Activated CD8-positive, alpha-beta memory T cell treated with anti-CD3 and anti-CD28 coated beads, Interleukin-2, amount 50 U/mL, for 4 hours (primary cell): ENCODE measurements at regions not wholly inside any gene's neighbourhood (a gene's known extent, or its start where the extent isn't known, plus 50 kb on each side); places are given as distances from the start of the nearest gene placed in this dataset.
"Not testable (repeated sequence)": the region's sequence is repeated elsewhere in the genome, so short reads cannot be mapped to it uniquely, and the experiment has no call there.

Experiments used
- DNase-seq: peaks from one replicate; pipeline ENCODE4 v3.0.0-alpha.2; 2020

DNA sequence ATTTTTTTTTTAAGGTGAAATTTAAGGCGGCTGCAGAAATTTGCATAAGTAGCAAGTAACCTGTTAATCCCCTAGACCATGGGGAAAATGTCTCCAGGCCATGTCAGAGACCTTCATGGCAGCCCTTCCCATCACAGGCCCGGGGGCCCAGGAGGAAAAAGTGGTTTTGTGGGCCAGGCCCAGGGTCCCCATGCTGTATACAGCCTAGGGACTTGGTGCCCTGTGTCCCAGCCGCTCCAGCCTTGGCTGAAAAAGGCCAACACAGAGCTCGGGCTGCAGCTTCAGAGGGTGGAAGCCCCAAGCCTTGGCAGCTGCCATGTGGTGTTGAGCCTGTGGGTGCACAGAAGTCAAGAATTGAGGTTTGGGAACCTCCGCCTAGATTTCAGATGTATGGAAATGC is 218.3 kb downstream of the KCNRG start:
- not testable (repeated sequence) for DNase-seq

DNA sequence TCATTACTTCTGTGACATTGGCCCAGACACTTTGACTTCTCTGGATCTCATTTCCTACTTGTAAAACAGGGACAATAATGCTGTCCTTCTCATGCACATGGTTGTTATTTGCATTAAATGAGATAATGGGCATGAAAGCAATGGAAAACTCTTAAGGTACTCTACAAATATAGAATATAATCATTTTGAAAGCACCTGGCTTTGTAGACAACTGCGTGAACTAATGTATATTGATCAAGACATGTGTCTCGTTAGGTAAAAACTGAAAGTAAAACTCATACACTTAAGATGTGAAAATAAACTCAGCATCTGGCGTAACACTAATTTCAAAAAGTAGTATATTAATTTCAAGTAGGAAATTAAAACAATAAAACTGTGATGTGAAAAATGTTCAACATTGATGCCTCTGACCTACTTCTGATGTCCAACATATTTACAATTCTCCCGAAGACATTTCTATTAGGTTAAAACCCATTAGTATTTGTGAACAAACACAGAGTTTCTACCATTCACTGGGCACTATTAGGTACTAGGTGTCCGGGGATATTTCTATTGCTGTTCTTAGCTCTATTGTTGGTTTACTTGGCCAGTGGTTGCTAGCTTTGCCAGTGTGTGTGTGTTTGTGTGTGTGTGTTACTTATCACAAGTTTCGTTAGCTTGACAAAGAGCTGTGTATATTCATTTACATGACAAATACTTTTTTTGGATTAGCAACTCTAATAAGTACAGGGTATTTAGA is 220.5 kb downstream of the KCNRG start:
- no peak for DNase-seq

DNA sequence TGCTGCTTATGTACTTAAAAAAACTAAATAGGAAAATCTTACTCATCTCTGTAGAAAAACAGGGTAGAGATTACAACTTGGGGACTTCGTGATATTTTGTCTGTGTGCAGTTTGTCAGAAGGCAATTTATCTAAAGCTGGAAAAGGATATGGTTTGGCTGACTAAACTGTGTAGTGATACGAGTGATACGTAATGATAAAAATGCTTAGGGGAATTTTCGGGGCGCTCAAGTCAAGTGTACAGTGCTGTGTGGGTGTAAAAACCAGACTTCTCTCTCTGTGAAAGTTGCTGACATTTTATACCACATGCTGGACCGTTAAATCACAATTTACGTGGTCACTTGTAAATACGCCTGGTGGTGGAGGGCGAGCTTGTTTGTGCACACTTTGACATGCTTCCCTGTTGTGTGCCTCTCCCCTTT is 221.7 kb downstream of the KCNRG start:
- no peak for DNase-seq

DNA sequence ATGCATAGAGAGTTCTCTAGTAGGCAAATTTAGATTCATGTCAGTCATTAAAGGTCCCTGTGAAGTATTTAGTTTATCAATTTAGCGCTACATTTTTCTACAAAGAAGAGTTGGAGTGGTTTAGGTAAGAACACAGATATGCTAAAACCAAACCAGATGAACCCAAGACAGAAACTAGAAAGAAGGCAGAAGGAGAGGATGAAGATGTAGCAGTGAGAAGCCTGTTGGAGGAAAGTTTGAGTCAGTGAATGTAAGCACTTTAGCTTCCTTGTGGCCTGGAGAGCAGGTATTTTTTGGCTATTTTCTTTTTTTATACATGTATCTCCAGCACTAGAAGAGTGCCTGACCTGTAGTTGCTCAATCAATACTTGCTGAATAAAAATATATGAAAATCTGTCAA is 223.7 kb downstream of the KCNRG start:
- no peak for DNase-seq

DNA sequence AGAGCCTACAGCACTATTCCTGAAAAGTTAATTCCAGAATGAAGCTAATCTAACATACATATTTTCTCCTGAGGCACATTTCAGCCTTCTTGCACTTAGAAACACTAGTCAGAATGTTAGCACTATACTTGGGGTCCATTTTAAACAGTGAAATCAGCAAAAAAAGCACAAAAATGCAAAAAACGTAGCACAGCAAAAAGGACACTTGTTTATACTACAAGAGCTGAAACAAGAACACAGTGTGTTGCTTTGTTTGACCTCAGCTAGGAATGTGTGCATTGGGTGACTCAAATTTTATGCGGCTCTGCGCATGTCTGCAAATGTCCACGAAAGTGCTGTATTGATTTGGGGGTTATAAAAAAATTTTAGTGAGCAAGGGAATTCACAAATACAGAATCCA is 226.2 kb downstream of the KCNRG start:
- no peak for DNase-seq

DNA sequence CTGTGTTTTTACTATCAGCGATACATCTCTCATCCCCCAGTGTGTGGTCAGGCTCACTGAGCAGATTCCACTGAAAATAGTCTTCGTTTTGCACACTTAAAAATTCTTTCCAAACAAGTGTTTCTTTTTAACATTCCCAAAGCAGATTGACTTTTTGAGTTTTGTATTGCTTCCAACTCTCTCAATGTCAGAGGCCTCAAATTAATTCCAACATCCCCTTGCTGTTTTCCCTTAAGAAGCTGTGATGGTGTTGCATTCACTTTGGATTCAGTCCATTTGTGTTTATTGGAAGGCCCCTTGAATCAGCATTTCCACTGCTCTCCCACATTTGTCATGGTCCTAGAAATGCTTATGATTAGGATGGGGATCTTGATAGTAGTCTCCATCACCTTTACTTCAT is 228.7 kb downstream of the KCNRG start:
- no peak for DNase-seq

DNA sequence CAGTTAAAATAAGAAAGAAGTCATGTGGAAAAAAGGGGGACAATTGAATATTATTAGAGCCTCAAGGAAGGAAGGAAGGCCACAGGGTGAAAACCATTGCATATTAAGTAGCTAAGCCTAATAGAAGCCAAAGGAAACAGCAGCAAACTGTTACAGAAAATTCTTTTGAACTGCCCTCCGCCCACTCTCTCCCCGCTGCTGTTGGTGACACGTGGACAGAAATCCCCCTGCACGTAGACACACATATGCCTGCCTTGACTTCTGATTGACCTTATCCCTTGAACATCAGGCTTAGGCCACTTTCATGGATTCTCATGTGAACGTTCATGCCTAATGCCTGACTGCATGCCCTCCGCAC is 229.1 kb downstream of the KCNRG start:
- no peak for DNase-seq

DNA sequence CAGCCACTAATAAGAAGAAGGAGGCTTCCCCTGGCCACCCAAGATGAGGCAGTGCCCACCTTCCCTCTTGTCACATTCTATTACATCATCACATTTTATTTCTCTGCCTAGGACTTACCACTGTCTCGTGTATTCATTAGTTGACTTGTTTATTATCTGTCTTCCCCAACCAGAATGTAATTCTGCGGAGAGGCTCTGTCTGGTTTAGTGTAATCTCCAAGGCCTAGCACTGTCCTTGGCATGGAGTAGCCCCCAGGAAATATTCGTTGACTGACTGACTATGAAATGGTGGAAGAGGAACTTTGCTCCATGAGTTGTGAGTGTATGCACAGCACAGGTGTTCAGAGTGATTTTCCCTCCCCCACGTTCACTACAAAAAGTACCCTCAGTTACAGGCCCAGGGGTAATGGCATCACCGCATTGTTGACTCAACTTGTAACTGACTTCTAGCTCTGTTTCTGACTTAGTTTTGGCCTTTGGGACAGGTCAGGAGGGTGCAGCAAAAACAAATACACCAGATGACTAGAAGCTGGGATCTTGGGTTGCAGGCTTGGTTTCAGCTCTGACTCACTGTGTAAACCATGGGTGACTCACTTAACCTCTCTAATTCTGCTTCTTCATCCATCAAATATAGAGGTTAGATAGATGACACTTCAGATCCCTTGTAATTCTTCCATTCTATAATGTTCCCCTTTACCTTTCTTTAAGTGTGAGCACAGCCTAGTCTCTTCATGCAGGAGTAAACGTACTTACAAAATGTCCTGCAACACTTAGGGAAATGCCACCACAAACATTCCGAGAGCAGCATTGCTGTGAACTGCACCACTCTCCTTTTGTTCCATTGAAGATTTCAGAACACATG is 229.7 kb downstream of the KCNRG start:
- DNase-seq = peak; percentile 32

DNA sequence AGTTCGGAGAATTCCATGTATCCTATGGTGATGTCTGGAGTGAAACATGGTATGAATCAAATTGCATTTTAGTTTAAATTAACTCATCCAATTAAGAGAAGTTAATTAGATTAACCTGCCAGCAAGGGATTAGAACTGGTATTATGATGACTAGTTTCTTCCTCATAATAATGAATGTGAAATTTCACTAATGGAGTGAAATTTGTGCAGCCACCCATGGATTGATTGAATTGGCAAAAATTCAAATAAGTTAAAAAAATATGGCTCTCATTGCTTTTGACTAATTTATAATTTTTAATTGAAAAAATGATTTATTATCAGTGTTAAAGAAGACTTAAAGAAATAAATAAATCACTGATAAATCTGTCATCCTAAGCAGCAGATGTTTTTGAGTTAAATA is 232.0 kb downstream of the KCNRG start:
- DNase-seq = no peak

DNA sequence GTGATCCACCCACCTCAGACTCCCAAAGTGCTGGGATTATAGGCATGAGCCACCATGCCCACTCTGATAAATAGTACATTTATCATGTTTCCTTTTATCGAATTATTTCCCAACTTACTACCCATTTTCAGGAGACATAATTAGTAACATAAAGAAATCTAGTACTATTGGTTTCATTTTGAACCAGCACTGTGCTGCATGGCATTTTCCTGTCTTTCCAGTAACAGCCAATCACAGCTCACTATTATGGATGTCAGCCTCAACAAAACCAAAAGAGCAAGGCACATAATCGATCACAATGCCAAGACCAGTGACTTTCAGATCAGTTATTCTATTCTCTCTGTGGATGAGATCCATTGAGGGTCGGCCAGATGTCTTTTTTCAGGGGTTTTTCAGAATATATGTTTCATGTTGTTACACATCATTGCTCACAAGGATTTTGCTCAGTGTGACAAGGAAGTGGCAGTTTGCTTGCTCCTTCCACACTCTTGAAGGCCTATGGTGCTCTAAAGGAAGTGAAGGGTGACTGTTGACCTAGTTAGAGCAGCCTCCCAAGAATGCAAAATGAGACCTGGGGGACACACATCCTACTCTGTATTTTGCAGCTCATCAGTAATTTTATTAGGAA is 233.4 kb downstream of the KCNRG start:
- no peak for DNase-seq

DNA sequence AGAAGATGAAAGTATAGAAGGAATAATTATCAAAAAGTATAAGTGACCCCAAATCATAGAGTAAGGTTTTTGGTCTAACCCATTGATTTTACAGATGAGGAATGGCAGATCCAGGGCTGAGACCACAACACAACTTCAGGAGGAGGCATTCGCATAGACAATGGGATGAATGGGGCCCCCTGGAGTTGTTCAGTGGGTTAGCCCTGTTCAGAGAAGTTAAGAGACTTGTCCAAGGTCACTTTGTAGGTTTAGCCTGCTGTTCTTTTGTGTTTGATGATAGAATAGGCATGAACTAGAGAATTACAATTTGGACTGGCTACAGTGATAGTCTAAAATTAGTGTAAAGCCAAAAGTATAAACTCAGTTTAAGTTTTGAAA is 233.9 kb downstream of the KCNRG start:
- DNase-seq = no peak

DNA sequence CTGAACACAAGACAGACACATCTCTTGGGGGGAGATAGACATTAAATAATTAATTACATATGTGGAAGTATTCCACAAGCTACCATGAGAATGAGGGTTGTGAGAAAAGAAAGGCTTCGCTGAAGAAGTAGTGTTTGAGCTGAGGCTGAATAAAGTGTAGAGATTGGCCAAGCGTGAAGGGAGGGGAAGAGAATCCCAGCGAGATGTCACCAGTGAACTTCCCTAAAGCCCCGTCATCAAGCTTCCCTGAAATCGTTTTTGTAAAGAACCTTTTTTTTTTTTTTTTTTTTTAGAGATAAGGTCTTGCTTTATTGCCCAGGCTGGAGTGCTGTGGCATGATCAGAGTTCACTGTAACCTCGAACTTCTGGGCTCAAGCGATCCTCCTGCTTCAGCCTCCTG is 235.2 kb downstream of the KCNRG start:
- no peak for DNase-seq

DNA sequence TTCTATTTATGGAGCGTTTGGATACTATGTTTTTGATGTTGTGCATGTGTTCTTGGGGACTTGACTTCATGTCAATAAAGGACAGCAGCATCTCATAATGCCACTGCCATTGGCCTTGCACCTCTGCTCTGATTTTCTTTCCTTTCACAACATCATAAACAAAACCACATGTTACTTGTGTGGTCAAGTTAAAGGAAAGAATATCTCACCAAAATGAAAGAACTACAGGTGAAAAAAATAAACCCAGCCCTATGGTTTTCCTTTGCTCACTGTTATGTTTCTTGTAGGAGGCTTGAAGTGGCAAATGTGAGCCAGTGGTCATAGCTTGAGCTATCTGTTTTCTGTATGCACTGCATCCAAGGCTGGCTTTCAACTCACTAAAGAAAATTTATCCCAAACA is 240.4 kb downstream of the KCNRG start:
- DNase-seq = no peak

DNA sequence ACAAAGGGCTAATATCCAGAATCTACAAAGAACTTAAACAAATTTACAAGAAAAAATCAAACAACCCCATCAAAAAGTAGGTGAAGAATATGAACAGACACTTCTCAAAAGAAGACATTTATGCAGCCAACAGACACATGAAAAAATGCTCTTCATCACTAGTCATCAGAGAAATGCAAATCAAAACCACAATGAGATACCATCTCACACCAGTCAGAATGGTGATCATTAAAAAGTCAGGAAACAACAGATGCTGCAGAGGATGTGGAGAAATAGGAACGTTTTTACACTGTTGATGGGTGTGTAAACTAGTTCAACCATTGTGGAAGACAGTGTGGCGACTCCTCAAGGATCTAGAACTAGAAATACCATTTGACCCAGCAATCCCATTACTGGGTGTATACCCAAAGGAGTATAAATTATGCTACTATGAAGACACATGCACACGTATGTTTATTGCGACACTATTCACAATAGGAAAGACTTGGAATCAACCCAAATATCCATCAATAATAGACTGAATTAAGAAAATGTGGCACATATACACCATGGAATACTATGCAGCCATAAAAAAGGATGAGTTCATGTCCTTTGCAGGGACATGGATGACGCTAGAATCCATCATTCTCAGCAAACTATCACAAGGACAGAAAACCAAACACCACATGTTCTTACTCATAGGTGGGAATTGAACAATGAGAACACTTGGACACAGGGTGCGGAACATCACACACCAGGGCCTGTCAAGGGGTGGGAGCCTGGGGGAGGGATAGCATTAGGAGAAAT is 241.5 kb downstream of the KCNRG start:
- not testable (repeated sequence) for DNase-seq

DNA sequence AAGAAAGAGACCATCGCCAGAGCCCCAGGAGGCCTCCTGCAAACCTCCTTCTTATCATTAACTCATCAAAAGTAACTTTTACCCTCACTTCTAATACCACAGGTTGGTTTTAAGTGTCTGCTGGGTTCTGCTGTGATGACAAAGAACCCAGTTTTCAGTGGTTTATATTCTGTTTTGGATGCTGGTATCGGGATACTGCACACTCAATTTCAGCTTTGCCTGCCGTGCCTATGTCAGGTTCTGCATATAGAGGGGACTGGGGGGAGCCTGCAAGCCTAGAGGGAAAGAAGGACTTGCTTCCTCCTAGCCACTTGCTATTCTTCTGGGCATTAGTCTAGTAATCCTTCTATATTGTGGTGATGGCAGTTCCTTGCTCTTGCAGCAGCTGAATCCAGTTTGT is 242.4 kb downstream of the KCNRG start:
- no peak for DNase-seq

DNA sequence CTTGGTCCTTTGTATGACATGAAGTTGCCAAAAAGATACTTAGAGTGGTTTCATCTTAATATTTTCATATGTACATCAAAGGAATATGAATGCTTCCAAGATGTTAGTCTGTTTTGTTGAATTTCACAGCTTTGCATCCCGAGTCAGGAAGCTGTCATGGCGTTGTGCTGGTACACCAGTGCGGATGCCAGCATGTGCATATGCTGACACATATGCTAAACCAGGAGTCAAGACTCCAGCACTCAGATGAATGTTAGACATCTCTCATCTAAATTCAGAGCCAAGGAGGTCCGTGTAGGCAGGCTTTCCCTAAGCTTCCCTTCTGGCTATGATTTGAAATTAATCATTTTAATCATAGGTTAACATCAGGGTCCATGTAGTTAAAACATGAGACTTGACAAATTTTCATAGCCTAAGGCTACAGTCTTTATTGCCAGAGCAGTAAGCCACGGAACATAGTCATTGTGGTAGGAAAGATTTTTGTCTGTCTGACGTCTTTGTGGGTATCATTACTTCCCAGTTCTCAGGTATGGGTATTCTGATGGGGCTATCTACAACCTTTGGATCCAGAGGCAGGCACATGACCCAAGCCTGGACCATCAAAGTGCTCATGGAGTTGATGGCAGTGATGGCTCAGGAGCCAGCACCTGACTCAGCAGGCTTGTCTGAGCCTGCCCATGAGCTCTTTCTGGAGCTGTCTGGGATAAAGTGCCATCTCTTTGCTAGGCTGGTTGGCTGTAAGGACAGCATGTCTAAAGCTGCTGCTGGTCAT is 246.1 kb downstream of the KCNRG start:
- no peak for DNase-seq

DNA sequence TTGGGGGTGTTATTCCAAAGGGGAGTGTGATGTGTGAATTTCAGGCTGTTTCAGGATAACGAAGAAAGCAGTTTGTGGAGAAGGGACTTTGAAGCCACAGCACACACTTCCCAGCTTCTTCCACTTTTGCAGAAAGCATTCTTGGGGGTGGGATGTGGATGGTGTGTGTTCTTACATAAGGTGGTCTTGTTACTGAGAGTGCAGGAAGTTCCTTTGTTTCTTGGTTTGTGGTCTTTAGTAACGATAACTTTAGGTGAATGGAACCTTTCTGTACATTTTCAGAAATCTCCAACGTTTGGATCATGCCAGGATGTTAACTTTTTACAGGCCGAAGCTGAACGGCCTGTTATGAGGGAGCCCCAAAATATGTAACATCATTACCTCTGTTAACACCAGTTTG is 251.8 kb downstream of the KCNRG start:
- no peak for DNase-seq

DNA sequence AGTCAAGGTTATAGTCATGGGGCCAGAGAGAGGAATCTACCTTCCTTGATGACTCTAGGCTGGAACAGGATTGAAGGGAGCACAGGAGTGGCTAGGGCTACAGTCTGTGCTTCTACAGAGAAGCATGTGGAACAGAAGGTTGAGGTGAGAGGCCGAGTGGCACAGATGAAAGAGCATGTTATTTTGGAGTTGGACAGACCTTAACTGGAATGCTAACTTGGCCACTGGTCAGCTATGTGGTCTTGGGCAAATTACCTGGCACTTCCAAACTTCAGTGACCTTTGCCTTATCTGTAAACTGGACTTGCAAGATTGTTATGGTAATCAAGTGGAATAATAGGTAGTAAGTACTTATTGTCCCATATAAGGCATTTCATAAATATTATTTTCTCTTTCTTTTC is 252.7 kb downstream of the KCNRG start:
- no peak for DNase-seq

DNA sequence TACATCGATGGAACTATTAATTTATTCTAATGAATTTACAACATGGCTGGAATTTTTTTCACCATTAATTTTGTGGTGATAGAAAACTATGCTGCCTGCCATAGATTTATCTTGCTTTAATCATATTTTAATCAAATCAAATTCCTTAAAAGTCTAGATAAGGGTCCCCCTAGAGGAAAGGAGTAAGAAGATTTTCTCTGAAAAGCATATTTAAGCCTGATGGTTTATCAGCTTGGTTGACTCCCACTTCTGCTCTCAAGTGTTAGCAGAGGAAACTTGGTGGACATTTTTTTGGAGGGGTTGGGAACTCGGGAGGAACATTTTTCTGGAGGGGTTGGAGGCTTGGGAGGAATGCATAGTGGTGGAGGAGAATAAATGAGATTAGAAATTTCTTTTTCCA is 253.3 kb downstream of the KCNRG start:
- DNase-seq = no peak

DNA sequence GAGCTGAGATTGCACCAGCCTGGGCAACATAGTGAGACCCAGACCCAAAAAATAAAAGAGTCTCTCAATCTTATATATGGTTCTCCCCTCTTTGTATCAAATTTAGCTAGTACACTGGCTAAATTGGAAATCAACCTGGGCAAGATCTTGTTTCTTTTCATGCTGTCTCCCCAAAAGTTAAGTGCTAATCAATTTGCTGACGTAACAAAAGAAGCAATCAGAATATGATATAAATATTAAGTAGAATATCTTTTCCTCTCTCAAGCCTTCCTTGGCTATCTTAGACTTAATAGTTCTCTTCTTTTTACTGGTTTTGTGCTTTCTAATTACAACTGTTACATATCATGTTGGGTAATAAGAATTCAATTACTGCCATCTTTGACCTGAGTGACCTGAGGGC is 258.9 kb downstream of the KCNRG start:
- no peak for DNase-seq

DNA sequence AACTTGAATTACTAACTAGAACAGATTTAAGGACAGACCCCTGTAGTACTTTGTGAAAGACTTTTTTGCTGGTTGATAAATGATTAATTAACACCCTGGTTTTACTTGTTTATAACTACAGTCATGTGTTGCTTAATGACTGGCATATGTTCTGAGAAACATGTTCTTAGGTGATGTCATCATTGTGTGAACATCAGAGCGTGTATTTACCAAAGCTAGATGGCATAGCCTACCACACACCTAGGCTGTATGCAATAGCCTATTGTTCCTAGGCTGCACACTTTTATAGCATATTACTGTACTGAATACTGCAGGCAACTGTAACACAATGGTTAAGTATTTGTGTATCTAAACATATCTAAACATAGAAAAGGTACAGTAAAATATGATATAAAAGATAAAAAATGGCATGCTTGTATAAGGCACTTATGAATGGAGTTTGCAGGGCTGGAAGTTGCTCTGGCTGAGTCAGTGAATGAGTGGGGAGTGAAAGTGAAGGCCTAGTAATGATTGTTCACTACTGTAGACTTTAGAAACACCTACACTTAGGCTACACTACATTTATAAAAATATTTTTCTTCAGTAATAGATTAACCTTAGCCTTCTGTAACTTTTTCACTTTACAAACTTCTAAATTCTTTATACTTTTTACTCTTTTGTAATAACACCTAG is 260.3 kb downstream of the KCNRG start:
- DNase-seq = no peak

DNA sequence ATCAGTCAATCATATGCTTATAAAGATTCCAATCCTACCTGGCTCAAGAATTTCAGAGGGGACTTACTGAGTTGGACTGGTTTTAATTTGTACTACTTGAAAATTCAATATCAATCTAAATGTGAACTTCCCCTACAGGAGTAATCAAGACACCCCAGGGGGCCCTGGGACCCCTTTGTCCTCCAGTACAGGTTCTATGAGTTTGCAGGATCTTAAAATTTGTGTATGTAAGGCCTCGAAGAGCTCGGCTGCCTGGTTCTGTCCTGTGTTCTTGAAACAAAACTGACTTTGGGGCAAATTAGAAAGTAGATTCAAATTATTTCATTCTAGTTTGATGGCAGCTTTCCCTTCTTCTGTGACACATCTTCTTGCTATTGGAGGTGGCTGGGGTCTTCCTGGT is 261.3 kb downstream of the KCNRG start:
- DNase-seq = no peak
